GM19351 (cell line): ENCODE measurements at regions not wholly inside any gene's neighbourhood (a gene's known extent, or its start where the extent isn't known, plus 50 kb on each side); places are given as distances from the start of the nearest gene placed in this dataset.
A peak's percentile ranks its signal among the peaks of the same experiment; 100 is the strongest.

Source experiments
- ATAC-seq: cut with Tn5 transposase; IDR thresholded peaks from one replicate; pipeline ENCODE4 v1.9.1; 2021; ENCODE audit warnings: mild to moderate bottlenecking, moderate library complexity; ENCODE audit not compliant: unreplicated experiment

GRCh38 chr18:53756610-53756972 lies 467.9 kb downstream of the MBD2 start:
- ATAC-seq = no peak

GRCh38 chr18:53755914-53756609 lies 468.4 kb downstream of the MBD2 start:
- no peak for ATAC-seq

DNA sequence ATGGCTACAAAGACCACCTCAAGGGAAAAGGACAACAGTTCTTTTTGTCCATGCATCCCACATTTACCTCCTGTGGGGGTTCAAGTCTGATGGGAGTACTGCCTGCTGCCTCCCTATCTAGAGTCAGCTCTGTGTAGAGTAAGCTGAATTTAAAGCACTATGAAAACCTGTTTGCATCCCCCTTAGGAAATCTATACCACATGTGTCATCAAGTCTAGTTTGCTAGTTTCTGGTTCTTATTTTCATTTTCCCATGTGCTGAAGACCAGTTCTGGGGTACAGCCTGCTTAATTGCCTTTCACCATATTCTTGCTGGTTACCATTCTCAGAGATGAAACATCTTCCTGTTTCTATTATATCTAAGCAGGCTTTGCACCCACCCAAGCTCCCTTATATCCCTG lies 470.3 kb downstream of the MBD2 start:
- ATAC-seq = no peak

DNA sequence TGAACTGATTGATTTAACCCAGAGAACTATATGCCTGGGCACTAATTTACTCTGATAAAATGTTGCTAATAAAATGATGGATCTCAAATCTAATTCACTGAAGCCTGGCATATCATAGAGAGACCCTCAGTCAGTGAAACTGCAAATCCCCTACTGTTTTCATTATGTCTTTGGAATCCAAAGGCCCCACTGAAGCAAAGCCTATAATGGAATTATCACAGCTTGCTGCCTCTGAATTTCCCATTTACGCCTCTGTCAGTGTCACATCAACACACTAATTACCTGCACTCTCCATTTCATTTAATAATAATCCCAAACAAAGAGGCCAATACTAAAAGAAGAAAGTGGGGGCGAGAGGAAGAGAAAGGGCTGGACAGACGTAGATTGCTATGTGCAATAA lies 470.9 kb downstream of the MBD2 start:
- ATAC-seq = no peak

- ATAC-seq = no peak
Observed at GRCh38 chr18:53752781-53753367, 471.6 kb downstream of the MBD2 start.

- no peak for ATAC-seq
Observed at GRCh38 chr18:53749766-53750165, 474.7 kb downstream of the MBD2 start.

DNA sequence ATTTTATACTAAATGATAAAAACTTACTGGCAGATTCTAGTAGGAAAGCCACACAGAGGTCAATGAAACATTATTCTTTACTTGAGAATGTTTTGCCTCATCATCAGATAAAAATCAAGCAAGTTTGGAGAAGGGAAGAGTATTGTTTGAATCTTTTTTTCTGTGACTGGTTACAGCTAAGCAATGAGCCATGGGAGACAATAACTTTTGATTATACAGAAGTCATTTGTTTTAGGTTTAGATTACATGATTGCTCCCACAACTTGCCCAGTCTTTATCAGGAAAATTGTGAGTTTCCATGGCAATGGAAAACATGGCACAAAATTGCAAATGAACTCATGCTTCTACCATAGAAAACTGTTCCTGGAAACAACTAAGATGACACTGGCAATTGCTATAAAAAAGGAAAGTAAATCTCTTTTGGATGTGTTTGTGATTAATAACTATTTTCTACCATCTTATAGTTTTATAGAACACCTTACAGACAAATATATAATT lies 476.8 kb downstream of the MBD2 start:
- ATAC-seq = no peak

DNA sequence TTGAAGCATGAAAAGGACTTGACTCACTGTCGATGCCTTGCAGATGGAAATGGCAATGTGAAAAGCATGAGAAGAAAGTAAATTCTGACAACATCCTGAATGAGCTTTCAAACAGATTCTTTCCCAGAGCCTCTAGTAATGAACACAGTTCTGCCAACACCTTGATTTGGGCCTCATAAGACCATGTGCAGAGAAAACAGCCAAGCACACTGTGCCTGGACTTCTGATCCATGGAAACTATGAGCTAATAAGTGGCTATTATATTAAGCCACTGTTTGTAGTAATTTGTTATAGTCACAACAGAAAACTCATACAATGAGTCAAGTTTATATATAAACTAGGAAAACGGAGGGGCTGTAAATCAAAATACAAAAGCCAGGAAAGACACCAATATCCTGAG lies 477.3 kb downstream of the MBD2 start:
- ATAC-seq = no peak

DNA sequence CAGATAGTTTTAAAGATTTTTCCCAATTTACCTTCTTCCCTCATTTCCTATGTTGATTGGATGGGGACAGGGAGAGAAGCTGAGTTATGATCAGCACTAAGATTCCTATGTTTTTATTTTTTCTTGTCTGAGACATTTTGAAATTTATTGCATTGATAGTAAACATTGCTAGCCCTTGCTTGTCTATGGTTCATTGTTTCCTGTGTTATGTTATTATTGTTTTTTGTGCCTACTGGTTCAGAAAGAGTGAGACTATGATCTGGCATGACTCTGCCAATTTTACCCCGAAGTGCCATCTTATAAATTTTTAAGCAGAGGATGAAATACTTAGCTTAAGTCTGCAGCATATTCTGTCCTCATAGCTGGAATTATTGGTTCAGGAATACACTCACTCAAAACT lies 478.5 kb downstream of the MBD2 start:
- ATAC-seq = no peak

- no peak for ATAC-seq
Observed at GRCh38 chr18:53745224-53745967, 479.1 kb downstream of the MBD2 start.

DNA sequence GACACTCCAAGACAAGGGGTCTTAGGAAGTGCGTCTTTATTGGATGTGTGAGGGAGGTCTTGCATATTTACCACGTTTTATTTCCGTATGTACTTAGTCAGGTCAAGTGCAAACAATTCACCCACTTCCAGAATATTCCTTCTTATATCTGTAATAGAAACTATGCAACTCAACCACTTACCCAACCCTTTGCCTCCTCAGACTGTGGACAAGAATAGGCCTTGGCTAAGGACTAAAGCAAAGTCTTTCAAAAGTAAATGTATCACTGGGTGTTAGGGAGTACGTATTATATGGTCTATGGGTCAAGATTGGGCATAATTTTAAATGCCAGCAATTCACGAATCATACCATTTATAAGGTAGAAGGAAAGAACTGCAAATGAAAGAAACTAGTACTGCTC lies 484.8 kb downstream of the MBD2 start:
- no peak for ATAC-seq

DNA sequence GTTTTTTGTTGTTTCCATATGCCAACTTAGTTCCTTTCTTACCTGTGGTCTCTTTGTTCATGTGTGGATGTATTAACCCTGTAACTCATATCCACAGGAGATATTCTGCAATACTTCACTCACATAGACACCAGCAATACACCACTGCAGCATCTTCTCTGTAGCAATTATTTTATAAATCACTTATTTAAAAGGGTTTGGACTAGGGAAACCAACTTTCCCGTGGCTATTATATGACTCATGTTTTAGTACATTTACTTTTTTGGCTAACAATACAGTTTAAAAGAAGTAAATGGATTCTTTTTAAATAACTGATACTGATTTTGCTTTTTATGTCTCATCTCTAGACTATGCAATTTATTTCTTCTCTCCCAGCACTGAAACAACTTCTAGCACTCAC lies 488.9 kb downstream of the MBD2 start:
- no peak for ATAC-seq

DNA sequence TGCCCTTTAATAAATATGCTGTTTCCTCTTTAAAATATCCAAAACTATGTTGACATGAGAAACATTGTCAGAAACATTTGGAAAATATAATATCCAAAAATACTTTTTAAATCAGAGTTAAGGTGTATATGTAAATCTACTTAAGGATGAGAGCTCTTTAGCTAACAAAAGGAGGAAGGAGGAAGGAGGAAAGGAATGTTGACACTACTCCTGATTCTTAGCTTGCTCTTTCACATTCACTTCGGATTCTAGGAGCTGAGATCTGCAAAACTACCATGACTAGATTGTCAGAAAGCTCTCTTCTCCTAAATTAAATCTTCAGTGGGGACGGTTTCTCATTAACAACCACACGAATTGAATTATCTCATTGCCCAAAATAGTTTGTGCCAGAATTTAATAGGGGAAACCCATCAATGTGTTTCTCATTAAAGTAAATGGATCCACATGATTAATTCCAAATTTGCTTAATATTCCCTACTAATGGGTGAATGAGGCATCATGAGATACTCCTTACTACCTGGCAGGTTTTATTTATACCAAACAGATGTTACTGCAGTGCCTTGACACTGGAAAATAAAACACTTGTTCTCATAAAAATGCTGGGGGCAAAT lies 509.1 kb downstream of the MBD2 start:
- ATAC-seq = no peak

GRCh38 chr18:53710080-53710479 lies 514.4 kb downstream of the MBD2 start:
- no peak for ATAC-seq

GRCh38 chr18:53702480-53702879 lies 522.0 kb downstream of the MBD2 start:
- no peak for ATAC-seq

DNA sequence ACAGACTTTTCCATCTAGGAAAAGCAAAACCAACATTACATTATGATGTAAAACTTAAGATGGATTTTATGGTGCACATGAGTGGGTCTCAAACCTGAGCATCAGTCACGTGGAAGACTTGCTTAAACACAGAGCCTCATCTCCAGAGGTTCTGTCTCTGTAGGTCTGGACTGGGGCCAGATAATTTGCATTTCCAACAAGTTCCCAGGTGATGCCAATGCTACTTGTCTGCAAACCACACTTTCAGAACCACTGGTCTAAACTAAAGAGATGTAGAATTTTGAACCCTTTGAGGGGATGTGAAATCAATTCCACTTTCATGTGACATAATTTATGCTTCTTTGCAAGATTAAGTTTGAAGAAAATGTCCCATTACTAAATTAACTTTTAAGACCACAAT lies 522.8 kb downstream of the MBD2 start:
- ATAC-seq = no peak

- ATAC-seq = peak; percentile 83
Observed at GRCh38 chr18:53698907-53699306, 525.6 kb downstream of the MBD2 start.

- no peak for ATAC-seq
Observed at GRCh38 chr18:53689886-53690285, 534.6 kb downstream of the MBD2 start.

- ATAC-seq = no peak
Observed at GRCh38 chr18:53686965-53687364, 537.5 kb downstream of the MBD2 start.

DNA sequence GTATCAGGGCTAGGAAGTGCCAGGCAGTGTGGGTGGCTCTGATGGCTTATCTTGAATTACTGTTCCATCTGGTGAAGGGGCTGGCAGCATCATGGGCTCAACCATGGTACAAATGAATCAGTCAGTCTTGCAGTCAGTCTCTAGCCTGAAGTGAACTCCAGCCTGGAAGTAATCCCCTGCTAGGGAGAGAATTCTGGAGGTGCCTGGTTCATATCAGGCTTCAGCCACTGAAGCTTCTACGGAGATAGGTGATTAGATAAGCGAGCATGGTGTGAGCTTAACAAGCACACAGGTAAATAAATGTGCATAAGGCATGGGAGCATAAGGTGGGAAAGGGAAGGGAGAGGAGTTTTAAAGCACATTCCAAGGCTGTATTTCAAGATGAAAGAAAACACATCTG lies 541.7 kb downstream of the MBD2 start:
- no peak for ATAC-seq

DNA sequence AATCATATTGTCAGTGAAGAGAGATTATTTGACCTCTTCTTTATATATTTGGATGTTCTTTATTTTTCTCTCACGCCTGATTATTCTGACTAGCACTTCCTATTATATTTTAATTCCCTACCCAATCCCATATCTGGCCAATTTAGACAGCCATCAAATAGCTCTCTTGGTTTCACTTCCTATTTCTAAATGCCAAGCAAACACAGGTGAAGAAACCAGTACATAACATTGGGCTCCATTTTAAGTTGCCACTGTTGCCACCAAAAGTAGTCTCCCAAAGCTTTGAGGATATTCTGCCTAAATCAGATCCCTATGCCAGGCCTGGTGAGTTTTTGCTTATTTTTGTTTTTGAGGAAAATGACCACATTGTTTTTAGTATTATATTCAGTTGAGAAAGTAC lies 547.0 kb downstream of the MBD2 start:
- no peak for ATAC-seq

DNA sequence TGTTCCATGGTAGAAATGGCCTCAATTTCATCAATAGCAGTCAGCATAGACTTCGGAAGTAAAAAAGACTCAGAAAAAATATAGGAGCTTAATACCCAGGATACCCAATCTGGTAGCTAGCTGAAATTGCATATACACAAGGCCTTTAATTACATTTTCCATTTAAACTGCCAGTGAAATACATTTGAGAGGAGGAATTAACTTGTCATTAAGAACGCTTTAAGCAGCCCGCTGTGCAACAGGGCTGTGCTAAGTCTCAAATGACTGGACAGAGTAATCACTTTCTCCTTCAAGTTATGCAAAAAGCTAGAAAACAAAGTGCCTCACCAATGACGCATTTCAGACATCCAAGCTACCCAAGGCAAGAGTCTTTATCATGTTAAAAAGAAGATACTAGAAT lies 558.8 kb downstream of the MBD2 start:
- ATAC-seq = no peak
